Tibial artery (tissue), 4 donors: ENCODE measurements at regions not wholly inside any gene's neighbourhood (a gene's known extent, or its start where the extent isn't known, plus 50 kb on each side); places are given as distances from the start of the nearest gene placed in this dataset.

Source experiments
- DNase-seq, 2 donors: peaks; one replicate each; pipeline ENCODE4 v3.0.0-alpha.2; 2019
- H3K27ac ChIP-seq, 2 donors: fragments of 200-600 bp; sonication (generic) in 1 of 2; 1 replicate in 1 of 2; 2 replicates in 1 of 2; pipeline ENCODE4 v1.5.1; 2018 to 2019; ENCODE audit warnings: mild to moderate bottlenecking in 1 of 2
- H3K27me3 ChIP-seq, 2 donors: fragments of 200-600 bp; sonication (generic) in 1 of 2; one replicate each; pipeline versions ENCODE4 v1.5.1 to v1.6.0; 2016 to 2019
- H3K36me3 ChIP-seq, 3 donors: fragments of 200-600 bp; sonication (generic) in 2 of 3; one replicate each; pipeline ENCODE4 v1.5.1; 2016 to 2019; ENCODE audit warnings: mild to moderate bottlenecking in 2 of 3
- H3K4me1 ChIP-seq, 4 donors: fragments of 200-600 bp; sonication (generic) in 2 of 4; 1 replicate in 3 of 4; 2 replicates in 1 of 4; pipeline ENCODE4 v1.5.1; 2016 to 2019
- H3K4me3 ChIP-seq, 2 donors: fragments of 200-600 bp; sonication (generic) in 1 of 2; 1 replicate in 1 of 2; 2 replicates in 1 of 2; pipeline ENCODE4 v1.5.1; 2018 to 2019; ENCODE audit warnings: mild to moderate bottlenecking in 2 of 2
- H3K9me3 ChIP-seq, 3 donors: fragments of 200-600 bp; sonication (generic) in 1 of 3; one replicate each; pipeline ENCODE4 v1.5.1; 2016 to 2019
- intact Hi-C: fragments of 100-400 bp; cut with DNase I; formaldehyde crosslinking; loops from one replicate; pipeline ENCODE4 v1.15.0; 2023; ENCODE audit warnings: low total_unique reads
- TF ChIP-seq, protein P1 (sequence below), 2 experiments: fragments of 200-600 bp in 1 of 2; fragments of 450-650 bp in 1 of 2; IDR thresholded peaks; one replicate each; pipeline ENCODE4 v1.5.1; 2017 to 2019; ENCODE audit warnings: antibody characterized with exemption in 2 of 2, mild to moderate bottlenecking in 1 of 2, moderate library complexity in 1 of 2

DNA sequence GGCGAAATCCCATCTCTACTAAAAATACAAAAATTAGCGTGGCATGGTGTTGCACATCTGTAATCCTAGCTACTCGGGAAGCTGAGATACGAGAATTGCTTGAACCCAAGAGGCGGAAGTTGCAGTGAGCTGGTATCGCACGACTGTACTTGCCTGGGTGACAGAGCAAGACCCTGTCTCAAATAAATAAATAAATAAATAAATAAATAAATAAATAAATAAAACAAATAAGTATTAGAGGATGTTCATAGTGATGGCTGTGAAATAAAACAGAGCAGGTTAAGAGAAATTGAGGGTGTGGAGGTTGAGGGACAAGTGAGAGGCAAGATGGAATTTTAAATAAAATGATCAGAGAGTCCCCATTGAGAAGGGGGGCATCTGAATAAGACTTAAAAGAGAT, 124.7 kb upstream of the DST start:
- Histone ChIP-seq H3K27ac (peak overlapping the region in 1 of 2 donors; percentile 2), H3K36me3 (no peaks in the 10 kb centered on the region), H3K4me3 (no peak overlapping the region), H3K4me1 (peaks cover 0 to 90% (median 33%) of the 10 kb centered on the region in 4 donors), H3K27me3 (no peaks in the 10 kb centered on the region), H3K9me3 (no peaks in the 10 kb centered on the region)
- TF ChIP-seq, protein P1, sequence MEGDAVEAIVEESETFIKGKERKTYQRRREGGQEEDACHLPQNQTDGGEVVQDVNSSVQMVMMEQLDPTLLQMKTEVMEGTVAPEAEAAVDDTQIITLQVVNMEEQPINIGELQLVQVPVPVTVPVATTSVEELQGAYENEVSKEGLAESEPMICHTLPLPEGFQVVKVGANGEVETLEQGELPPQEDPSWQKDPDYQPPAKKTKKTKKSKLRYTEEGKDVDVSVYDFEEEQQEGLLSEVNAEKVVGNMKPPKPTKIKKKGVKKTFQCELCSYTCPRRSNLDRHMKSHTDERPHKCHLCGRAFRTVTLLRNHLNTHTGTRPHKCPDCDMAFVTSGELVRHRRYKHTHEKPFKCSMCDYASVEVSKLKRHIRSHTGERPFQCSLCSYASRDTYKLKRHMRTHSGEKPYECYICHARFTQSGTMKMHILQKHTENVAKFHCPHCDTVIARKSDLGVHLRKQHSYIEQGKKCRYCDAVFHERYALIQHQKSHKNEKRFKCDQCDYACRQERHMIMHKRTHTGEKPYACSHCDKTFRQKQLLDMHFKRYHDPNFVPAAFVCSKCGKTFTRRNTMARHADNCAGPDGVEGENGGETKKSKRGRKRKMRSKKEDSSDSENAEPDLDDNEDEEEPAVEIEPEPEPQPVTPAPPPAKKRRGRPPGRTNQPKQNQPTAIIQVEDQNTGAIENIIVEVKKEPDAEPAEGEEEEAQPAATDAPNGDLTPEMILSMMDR (IDR thresholded peaks at IDR 0.05): no peak
- no peak for DNase-seq
- intact Hi-C loops: loop anchor here (10.0 kb wide), 1 partner anchor 77 kb away; no protein-coding TSS in a partner anchor

DNA sequence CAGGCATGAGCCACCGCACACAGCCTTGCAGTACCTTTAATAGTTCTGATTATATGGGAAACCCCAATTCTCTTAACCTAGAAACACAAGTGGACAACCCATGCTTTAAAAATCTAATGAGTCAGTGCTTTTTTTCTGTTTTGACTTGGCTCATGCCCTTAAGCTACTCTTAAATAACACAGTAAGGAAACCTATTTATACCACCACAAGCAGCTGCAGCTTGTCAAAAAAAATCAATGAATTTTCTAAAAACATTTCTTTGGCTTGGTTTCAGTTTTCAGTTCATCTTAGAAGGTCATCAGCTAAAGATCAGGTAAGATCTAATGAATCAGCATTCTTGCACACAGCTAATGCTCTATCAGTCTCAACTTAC, 124.1 kb upstream of the DST start:
- TF ChIP-seq, protein P1 (IDR thresholded peaks at IDR 0.05): no peak
- intact Hi-C loops: loop anchor here (10.0 kb wide), 1 partner anchor 78 kb away; no protein-coding TSS in a partner anchor
- H3K27me3 ChIP-seq: no peaks in the 10 kb centered on the region
- H3K4me1 ChIP-seq: peaks cover 0 to 83% (median 31%) of the 10 kb centered on the region in 4 donors
- H3K27ac ChIP-seq: no peak overlapping the region
- no peak overlapping the region for H3K4me3 ChIP-seq
- no peaks in the 10 kb centered on the region for H3K9me3 ChIP-seq
- no peak for DNase-seq
- no peaks in the 10 kb centered on the region for H3K36me3 ChIP-seq

DNA sequence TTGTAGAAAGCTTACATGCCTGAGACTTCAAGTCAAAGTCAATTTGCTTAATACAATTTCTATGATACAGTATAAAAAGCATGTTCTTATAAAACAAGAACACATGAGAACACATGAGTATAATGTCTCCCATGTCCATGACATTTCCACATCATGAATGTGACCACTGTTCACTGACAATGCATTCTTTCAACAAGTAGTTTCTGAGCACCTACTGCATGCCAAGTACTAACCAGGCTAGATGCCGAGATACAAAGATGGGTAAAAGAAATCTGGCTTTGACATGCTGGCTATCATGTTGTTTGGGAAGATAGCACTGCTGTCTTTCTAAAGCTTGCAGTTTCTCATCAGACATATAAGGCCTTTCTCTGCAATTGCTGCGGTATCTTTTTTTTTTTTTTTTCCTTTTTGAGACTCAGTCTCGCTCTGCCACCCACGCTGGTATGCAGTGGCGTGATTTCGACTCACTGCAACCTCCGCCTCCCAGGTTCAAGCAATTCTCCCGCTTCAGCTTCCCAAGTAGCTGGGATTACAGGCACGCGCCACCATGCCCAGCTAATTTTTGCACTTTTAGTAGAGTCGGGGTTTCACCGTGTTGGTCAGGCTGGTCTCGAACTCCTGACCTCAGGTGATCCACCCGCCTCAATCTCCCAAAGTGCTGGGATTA, 123.6 kb upstream of the DST start:
- Histone ChIP-seq H3K4me1 (peaks cover 0 to 78% (median 28%) of the 10 kb centered on the region in 4 donors), H3K4me3 (no peak overlapping the region), H3K27ac (no peak overlapping the region), H3K27me3 (no peaks in the 10 kb centered on the region), H3K9me3 (no peaks in the 10 kb centered on the region), H3K36me3 (no peaks in the 10 kb centered on the region)
- no peak for DNase-seq
- intact Hi-C loops: loop anchor here (10.0 kb wide), 1 partner anchor 79 kb away; no protein-coding TSS in a partner anchor
- TF ChIP-seq, protein P1 (IDR thresholded peaks at IDR 0.05): no peak

DNA sequence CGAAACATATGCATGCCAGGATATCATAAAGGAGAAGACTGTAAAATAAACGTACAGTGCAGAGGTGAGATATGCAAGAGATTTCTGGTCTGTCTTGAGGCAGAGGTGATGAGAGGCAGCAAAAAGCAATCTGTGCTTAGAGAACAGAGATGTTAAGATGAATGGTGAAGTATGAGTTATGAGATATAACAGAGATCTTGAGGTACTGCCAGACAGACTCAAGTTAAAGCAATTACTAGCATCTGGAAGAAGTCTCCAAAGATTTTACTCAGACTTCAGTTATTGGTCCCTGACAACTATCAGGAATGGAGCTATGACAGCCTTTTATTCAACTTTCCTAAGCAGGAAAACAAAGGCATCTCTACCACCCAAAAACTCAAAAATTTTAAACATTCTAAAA, 122.8 kb upstream of the DST start:
- Histone ChIP-seq H3K4me1 (peaks cover 0 to 70% (median 26%) of the 10 kb centered on the region in 4 donors), H3K9me3 (no peaks in the 10 kb centered on the region), H3K27me3 (no peaks in the 10 kb centered on the region), H3K36me3 (no peaks in the 10 kb centered on the region), H3K4me3 (no peak overlapping the region), H3K27ac (no peak overlapping the region)
- intact Hi-C loops: loop anchor here (10.0 kb wide), 1 partner anchor 79 kb away; no protein-coding TSS in a partner anchor
- no peak for DNase-seq
- TF ChIP-seq, protein P1 (IDR thresholded peaks at IDR 0.05): no peak

DNA sequence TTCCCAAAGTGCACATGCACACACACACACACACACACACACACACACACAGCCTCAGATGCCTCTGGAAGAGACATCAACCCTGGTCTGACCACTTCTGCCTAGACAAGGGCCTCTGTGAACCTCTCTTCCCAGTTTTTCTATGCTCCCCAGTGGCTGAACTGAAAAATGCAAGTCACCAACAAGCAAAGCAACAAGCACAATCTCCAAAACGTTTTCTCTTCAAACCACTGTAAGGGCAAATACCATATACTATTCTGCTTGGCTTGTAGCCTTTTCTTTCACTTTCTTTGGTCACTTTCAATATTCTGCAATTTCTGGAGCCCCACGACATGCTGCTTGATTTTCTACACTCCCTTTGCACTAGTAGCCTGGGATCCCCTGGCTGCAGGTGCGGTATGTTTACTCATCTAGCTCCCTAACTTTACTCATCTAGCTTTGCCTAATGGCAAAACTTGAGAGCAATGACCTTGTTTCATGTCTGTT, 121.4 kb upstream of the DST start:
- no peaks in the 10 kb centered on the region for H3K9me3 ChIP-seq
- no peak overlapping the region for H3K27ac ChIP-seq
- no peak overlapping the region for H3K4me3 ChIP-seq
- no peak for DNase-seq
- TF ChIP-seq, protein P1 (IDR thresholded peaks at IDR 0.05): peak; percentile 30 to 35
- H3K36me3 ChIP-seq: no peaks in the 10 kb centered on the region
- peaks cover 0 to 57% (median 26%) of the 10 kb centered on the region in 4 donors for H3K4me1 ChIP-seq
- intact Hi-C loops: loop anchor here (10.0 kb wide), 1 partner anchor 81 kb away; no protein-coding TSS in a partner anchor
- H3K27me3 ChIP-seq: no peaks in the 10 kb centered on the region
